ENCODE measurements at regions not wholly inside any gene's neighbourhood (a gene's known extent, or its start where the extent isn't known, plus 50 kb on each side); places are given as distances from the start of the nearest gene placed in this dataset. TPM values are rescaled to one million over a fixed set of nuclear protein-coding genes. Genes with fewer than 3 reads are reported as not detected.

DNA sequence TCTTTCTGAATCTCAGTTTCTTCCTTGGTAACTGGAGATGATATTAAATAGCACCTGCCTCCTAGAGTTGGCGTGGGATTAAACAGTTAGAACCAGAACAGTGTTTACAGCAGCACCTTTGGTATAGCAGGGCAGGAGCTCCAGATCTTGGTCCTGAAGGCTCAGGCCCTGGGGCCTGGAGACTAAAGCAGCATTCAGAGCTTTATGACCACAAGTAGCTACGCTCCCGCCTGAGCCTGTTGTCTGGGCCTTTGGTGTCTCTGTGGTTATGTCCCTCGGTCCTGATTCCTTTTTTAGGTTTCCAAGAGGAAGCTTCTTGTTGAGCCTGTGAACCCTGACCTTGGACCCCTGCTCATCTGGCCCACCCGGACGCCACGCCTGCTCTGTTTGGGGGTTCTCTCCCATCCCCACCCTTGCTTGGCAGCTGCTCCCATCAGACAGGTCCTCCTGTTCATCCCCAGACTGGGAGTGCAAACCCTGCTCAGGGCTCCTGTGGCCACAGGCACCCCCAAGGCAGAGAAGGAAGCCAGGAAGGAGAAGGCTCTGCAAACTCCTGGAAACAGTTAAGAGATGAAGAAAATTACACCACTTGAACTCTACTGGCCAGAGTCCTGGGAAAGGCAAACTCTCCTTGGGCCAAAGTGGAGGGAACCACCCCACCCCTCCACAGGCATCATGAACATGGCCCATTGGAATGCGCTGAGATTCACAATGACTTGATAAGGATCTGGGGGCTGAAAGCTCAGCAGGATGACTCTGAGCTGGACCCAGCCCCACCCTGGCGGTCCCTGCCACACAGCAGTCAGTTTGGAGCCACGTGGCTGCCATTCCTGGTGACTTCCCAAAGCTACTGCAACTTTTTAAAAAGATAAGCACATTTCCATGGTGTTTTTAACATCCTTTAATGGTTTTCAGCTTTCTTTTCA, 50.1 kb upstream of the TMEM72 start:
- Histone ChIP-seq H4K20me1 (ENCODE audit: insufficient read depth, low read length) (no peaks in the 10 kb centered on the region), H3K27ac (ENCODE audit: low read depth in 1 of 2, low read length in 2 of 2) (no peak overlapping the region), H3K4me3 (replicated peaks in 1 of 3; ENCODE audit: low read depth in 2 of 3, low read length in 3 of 3) (no peak overlapping the region), H3K9me3 (replicated peaks in 1 of 2; ENCODE audit: control insufficient read depth in 1 of 2, insufficient read depth in 1 of 2, low read length in 2 of 2) (no peaks in the 10 kb centered on the region), H2AFZ (ENCODE audit: insufficient read depth, low read depth, low read length, poor library complexity, severe bottlenecking) (no peak overlapping the region), H3K9ac (ENCODE audit: insufficient read depth, low read length, poor library complexity, severe bottlenecking) (no peak overlapping the region), H3K4me2 (replicated peaks; ENCODE audit: extremely low read depth, low read length, poor library complexity, severe bottlenecking) (no peak overlapping the region), H3K4me1 (ENCODE audit: control insufficient read depth in 1 of 2, insufficient read depth in 2 of 2, low read length in 2 of 2) (peaks cover 5 to 18% of the 10 kb centered on the region in 2 donors), H3K79me2 (ENCODE audit: insufficient read depth, low read length) (no peaks in the 10 kb centered on the region), H3K27me3 (ENCODE audit: control insufficient read depth in 2 of 2, insufficient read depth in 2 of 2, low read length in 2 of 2) (peaks cover 12 to 33% of the 10 kb centered on the region in 2 donors), H3K36me3 (replicated peaks in 1 of 2; ENCODE audit: control insufficient read depth in 1 of 2, insufficient read depth in 2 of 2, low read length in 2 of 2) (no peaks in the 10 kb centered on the region)
- H3K4me1 Mint-ChIP-seq = peaks cover 16% of the 10 kb centered on the region
- no peak overlapping the region for H3K4me3 Mint-ChIP-seq
- intact Hi-C loops (cut with micrococcal nuclease) = no loop called here
- TF ChIP-seq, protein P1, sequence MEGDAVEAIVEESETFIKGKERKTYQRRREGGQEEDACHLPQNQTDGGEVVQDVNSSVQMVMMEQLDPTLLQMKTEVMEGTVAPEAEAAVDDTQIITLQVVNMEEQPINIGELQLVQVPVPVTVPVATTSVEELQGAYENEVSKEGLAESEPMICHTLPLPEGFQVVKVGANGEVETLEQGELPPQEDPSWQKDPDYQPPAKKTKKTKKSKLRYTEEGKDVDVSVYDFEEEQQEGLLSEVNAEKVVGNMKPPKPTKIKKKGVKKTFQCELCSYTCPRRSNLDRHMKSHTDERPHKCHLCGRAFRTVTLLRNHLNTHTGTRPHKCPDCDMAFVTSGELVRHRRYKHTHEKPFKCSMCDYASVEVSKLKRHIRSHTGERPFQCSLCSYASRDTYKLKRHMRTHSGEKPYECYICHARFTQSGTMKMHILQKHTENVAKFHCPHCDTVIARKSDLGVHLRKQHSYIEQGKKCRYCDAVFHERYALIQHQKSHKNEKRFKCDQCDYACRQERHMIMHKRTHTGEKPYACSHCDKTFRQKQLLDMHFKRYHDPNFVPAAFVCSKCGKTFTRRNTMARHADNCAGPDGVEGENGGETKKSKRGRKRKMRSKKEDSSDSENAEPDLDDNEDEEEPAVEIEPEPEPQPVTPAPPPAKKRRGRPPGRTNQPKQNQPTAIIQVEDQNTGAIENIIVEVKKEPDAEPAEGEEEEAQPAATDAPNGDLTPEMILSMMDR (IDR thresholded peaks at IDR 0.05) = no peak
- no peaks in the 10 kb centered on the region for H3K36me3 Mint-ChIP-seq
- H3K27ac Mint-ChIP-seq = no peak overlapping the region
- DNase-seq = no peak
- 80% methylated on average over 10 of the region's 10 CpGs for WGBS (ENCODE audit: insufficient coverage)
- peaks cover 0 to 4% (median 0%) of the 10 kb centered on the region in 7 donors for H3K9me3 Mint-ChIP-seq
- peaks cover 31 to 45% (median 34%) of the 10 kb centered on the region in 3 donors for H3K27me3 Mint-ChIP-seq (ENCODE audit: low read depth in 3 of 3)

Small RNA genes in the stretch of these regions (small RNA-seq; reads per million reads assigned to genes)
- not detected for gene AL356157.2 (ENCODE audit: insufficient read length, low read depth)

Measured in CD14-positive monocyte (primary cell).